Epithelial cell of esophagus (primary cell): ENCODE measurements at regions not wholly inside any gene's neighbourhood (a gene's known extent, or its start where the extent isn't known, plus 50 kb on each side); places are given as distances from the start of the nearest gene placed in this dataset.

Source experiments
- DNase-seq: peaks from one replicate; pipeline ENCODE4 v3.0.0; 2010; ENCODE audit warnings: low read depth
- H3K4me3 ChIP-seq: 2 replicates; pipeline ENCODE4 v1.5.1; 2011; ENCODE audit warnings: mild to moderate bottlenecking, low read length, control low read depth
- TF ChIP-seq, protein P1 (sequence below): IDR thresholded peaks from 2 replicates; pipeline ENCODE4 v1.5.1; 2011; ENCODE audit warnings: low read depth, mild to moderate bottlenecking, low read length, control low read depth, inconsistent platforms; ENCODE audit not compliant: insufficient read depth; ENCODE audit errors: missing control alignments

DNA sequence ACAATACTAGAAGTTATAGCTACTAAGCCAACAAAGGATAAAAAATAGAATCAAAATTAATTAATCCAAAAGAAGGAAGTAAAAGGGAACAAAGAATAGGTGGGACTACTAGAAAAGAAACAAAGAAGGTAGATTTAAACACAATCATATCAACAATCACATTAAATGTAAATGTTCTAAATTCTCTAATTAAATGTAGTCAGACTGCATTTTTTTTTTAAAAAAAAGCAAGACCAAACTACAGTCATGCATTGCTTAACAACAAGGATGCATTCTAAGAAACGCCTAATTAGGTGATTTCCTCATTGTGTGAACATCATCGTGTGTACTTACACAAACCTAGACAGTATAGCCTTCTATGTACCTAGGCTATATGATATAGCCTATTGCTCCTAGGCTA lies 59.7 kb upstream of the ADAM23 start:
- H3K4me3 ChIP-seq, result no peak overlapping the region
- TF ChIP-seq, protein P1, sequence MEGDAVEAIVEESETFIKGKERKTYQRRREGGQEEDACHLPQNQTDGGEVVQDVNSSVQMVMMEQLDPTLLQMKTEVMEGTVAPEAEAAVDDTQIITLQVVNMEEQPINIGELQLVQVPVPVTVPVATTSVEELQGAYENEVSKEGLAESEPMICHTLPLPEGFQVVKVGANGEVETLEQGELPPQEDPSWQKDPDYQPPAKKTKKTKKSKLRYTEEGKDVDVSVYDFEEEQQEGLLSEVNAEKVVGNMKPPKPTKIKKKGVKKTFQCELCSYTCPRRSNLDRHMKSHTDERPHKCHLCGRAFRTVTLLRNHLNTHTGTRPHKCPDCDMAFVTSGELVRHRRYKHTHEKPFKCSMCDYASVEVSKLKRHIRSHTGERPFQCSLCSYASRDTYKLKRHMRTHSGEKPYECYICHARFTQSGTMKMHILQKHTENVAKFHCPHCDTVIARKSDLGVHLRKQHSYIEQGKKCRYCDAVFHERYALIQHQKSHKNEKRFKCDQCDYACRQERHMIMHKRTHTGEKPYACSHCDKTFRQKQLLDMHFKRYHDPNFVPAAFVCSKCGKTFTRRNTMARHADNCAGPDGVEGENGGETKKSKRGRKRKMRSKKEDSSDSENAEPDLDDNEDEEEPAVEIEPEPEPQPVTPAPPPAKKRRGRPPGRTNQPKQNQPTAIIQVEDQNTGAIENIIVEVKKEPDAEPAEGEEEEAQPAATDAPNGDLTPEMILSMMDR, result no peak
- no peak for DNase-seq

DNA sequence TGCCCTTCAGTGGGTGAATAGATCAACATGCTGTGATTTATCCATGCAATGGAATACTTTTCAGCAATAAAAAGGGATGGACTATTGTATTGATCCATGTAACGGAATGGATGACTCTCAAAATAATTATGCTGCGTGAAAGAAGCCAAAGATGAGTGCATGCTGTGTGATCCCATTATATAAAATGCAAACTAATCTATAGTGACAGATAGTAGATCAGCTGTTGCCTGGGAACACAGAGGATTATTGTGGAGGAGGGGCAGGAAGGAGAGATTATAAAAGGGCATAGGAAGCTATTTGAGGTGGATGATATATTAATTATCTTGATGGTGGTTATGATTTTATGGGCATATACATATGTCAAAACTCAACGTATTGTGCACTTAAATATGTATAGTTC lies 55.5 kb upstream of the ADAM23 start:
- TF ChIP-seq, protein P1, result no peak
- no peak for DNase-seq
- no peak overlapping the region for H3K4me3 ChIP-seq

DNA sequence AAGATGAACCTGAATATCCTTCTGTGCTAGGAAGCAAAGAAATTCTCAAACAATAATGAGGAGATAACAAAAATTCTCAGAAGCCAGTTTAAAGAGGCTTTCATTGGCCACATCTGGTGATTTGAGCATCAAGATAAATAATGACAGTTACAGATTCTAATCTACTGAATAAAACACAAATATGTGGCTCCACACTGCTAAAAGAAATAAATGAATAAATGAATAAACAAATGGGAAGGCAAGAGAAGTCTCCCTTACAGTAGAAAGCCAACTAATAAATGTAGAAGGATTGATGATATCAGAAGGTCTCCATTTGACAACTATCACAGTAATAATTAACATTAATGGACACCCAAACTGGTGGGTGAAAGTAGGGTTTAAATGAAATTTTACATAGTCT lies 54.6 kb upstream of the ADAM23 start:
- no peak overlapping the region for H3K4me3 ChIP-seq
- DNase-seq, result no peak
- TF ChIP-seq, protein P1, result no peak

- DNase-seq, result no peak
- TF ChIP-seq, protein P1, result no peak
- H3K4me3 ChIP-seq, result no peak overlapping the region
Measured at GRCh38 chr2:206389164-206389563, 54.2 kb upstream of the ADAM23 start.

- TF ChIP-seq, protein P1, result no peak
- no peak overlapping the region for H3K4me3 ChIP-seq
- DNase-seq, result no peak
Measured at GRCh38 chr2:206390181-206390580, 53.2 kb upstream of the ADAM23 start.

- TF ChIP-seq, protein P1, result peak; percentile 65
- H3K4me3 ChIP-seq, result no peak overlapping the region
- DNase-seq, result peak; percentile 65
Measured at GRCh38 chr2:206392118-206392517, 51.2 kb upstream of the ADAM23 start.
